ENCODE measurements at regions not wholly inside any gene's neighbourhood (a gene's known extent, or its start where the extent isn't known, plus 50 kb on each side); places are given as distances from the start of the nearest gene placed in this dataset.

GRCh38 chr11:39675171-39675570, 1784.3 kb downstream of the LRRC4C start:
- peaks cover 1% of the 10 kb centered on the region; the same call in 1 of the 2 replicates for H3K9me3 ChIP-seq (replicated peaks; ENCODE audit: control insufficient read depth, insufficient read depth, low read depth, low read length)
- no peak overlapping the region for H3K4me2 ChIP-seq (ENCODE audit: insufficient read depth, low read length)
- no peak overlapping the region for H3K4me3 ChIP-seq
- no TSS peak for BruUV-seq (replicated peaks)
- TF ChIP-seq PHF8 (IDR thresholded peaks at IDR 0.05; ENCODE audit: borderline replicate concordance, low read length) (no peak), PTBP1 (IDR thresholded peaks at IDR 0.05; ENCODE audit: low read depth, low read length) (no peak), STAT5A (IDR thresholded peaks at IDR 0.05; ENCODE audit: borderline replicate concordance, low read length) (no peak), ZNF347 (CRISPR knock-in tag; IDR thresholded peaks at IDR 0.05; ENCODE audit: low read depth) (no peak), HMGXB4 (CRISPR knock-in tag; IDR thresholded peaks at IDR 0.05) (no peak), BRD4 (IDR thresholded peaks at IDR 0.05) (no peak), PKNOX1 (IDR thresholded peaks at IDR 0.05) (no peak), SRSF1 (IDR thresholded peaks at IDR 0.05; ENCODE audit: low read depth, low read length) (no peak), ZNF780A (CRISPR knock-in tag; IDR thresholded peaks at IDR 0.05) (no peak), PHB2 (IDR thresholded peaks at IDR 0.05; ENCODE audit: low read depth) (no peak), SMARCE1 (IDR thresholded peaks at IDR 0.05) (no peak), FUS (optimal IDR thresholded peaks at IDR 0.05; ENCODE audit: low read depth, low read length) (no peak), LARP7 (IDR thresholded peaks at IDR 0.05) (no peak), SRSF3 (IDR thresholded peaks at IDR 0.05; ENCODE audit: insufficient read depth, low read length) (no peak), MCM7 (IDR thresholded peaks at IDR 0.05) (no peak), ELK1 (CRISPR knock-in tag; IDR thresholded peaks at IDR 0.05) (no peak)
- in situ Hi-C loops (cut with MboI) = no loop called here
- ChIA-PET POLR2A (no interaction called here), CTCF (ENCODE audit: low intra/inter-chr PET ratio) (no interaction called here)
- H4K20me1 ChIP-seq (replicated peaks; ENCODE audit: control insufficient read depth, insufficient read depth, low read length) = no peaks in the 10 kb centered on the region
- intact Hi-C loops (cut with micrococcal nuclease) = no loop called here
- no peaks in the 10 kb centered on the region for H3K9me1 ChIP-seq (ENCODE audit: control insufficient read depth, insufficient read depth, low read length)
- H2AFZ ChIP-seq (ENCODE audit: low read depth, low read length) = no peak overlapping the region
- FAIRE-seq = no peak
- no peaks in the 10 kb centered on the region for H3K36me3 ChIP-seq (ENCODE audit: control insufficient read depth, insufficient read depth, low read length)
- no peak overlapping the region for H3K9ac ChIP-seq (ENCODE audit: insufficient read depth in 1 of 2, low read depth in 2 of 2, low read length in 2 of 2)
- no peaks in the 10 kb centered on the region for H3K27me3 ChIP-seq (ENCODE audit: control insufficient read depth in 2 of 2, insufficient read depth in 2 of 2, low read length in 2 of 2)
- no peak overlapping the region for H3K27ac ChIP-seq (ENCODE audit: extremely low read depth, low read depth, low read length)
- no peaks in the 10 kb centered on the region for H3K79me2 ChIP-seq (ENCODE audit: control insufficient read depth, insufficient read depth, low read length)
- no peaks in the 10 kb centered on the region for H3K4me1 ChIP-seq (replicated peaks in 1 of 2; ENCODE audit: control insufficient read depth in 2 of 2, insufficient read depth in 2 of 2, low read length in 2 of 2)
- DNase-seq (ENCODE audit: extremely low read depth in 1 of 4, low spot score in 3 of 4) = no peak
- no peak for ATAC-seq
- WGBS (ENCODE audit: insufficient coverage, low coverage, missing lambda C conversion rate) = 3% methylated on average over 2 of the region's 2 CpGs
